22Rv1 (cell line): ENCODE measurements at regions not wholly inside any gene's neighbourhood (a gene's known extent, or its start where the extent isn't known, plus 50 kb on each side); places are given as distances from the start of the nearest gene placed in this dataset.

Experiments used
- CTCF ChIP-seq: fragments of 450-650 bp; IDR thresholded peaks from 2 replicates; pipeline ENCODE4 v1.5.1; 2017; ENCODE audit warnings: mild to moderate bottlenecking
- ZFX ChIP-seq: fragments of 450-650 bp; IDR thresholded peaks from 2 replicates; pipeline ENCODE4 v1.6.1; 2017; ENCODE audit warnings: antibody characterized with exemption, borderline replicate concordance

DNA sequence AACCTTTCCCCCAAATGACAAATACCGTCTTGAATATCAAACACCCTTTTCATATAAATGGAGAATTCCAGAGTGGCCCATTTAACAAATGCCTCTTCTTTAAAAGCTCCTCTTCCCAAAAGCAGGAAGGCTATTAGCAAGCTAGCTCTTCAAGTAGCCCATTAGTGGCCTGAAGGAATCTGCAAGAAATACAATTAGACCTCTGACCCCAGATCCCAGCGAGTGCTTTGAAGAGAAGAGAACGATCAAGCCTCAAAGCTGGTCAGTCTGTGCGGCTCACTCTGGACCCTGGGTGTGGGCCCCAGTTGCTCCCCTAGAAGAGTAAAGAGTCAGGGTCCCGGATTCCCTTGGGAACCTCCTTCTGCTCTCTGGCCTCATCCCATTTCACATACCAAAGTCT lies 325.6 kb downstream of the NUAK1 start:
- no peak for TF ChIP-seq CTCF
- no peak for TF ChIP-seq ZFX
